LNCaP clone FGC (cell line): ENCODE measurements at regions not wholly inside any gene's neighbourhood (a gene's known extent, or its start where the extent isn't known, plus 50 kb on each side); places are given as distances from the start of the nearest gene placed in this dataset.

Experiments
- DNase-seq: peaks from one replicate; pipeline ENCODE4 v3.0.0-alpha.2; 2011; ENCODE audit warnings: low read depth
- H3K4me3 ChIP-seq: 2 replicates; pipeline ENCODE4 v1.5.1; 2011; ENCODE audit warnings: mild to moderate bottlenecking, low read depth, low read length, control low read depth
- CTCF ChIP-seq: IDR thresholded peaks from 2 replicates; pipeline ENCODE4 v1.5.1; 2012; ENCODE audit warnings: mild to moderate bottlenecking; ENCODE audit not compliant: control insufficient read depth, insufficient read depth; ENCODE audit errors: extremely low read depth

- peak; percentile 30 for DNase-seq
- H3K4me3 ChIP-seq: no peak overlapping the region
- no peak for TF ChIP-seq CTCF
Measured at GRCh38 chr17:77738751-77739531, 219.6 kb upstream of the TNRC6C start.

- DNase-seq: no peak
- TF ChIP-seq CTCF: no peak
- H3K4me3 ChIP-seq: no peak overlapping the region
Measured at GRCh38 chr17:77740481-77740880, 218.0 kb upstream of the TNRC6C start.

GRCh38 chr17:77741109-77741508 is 217.4 kb upstream of the TNRC6C start:
- DNase-seq: no peak
- 0 out of 2 replicates have a peak, but pooled peaks have one; percentile 16 for TF ChIP-seq CTCF
- H3K4me3 ChIP-seq: no peak overlapping the region

GRCh38 chr17:77742579-77742978 is 215.9 kb upstream of the TNRC6C start:
- TF ChIP-seq CTCF: no peak
- H3K4me3 ChIP-seq: no peak overlapping the region
- no peak for DNase-seq

GRCh38 chr17:77744066-77744988 is 214.2 kb upstream of the TNRC6C start:
- no peak overlapping the region for H3K4me3 ChIP-seq
- no peak for DNase-seq
- TF ChIP-seq CTCF: no peak

- DNase-seq: no peak
- H3K4me3 ChIP-seq: no peak overlapping the region
Measured at GRCh38 chr17:77745702-77746101, 212.8 kb upstream of the TNRC6C start.

More at GRCh38 chr17:77745702-77746101, 212.8 kb upstream of the TNRC6C start:
- TF ChIP-seq CTCF: no peak
